ENCODE measurements at regions not wholly inside any gene's neighbourhood (a gene's known extent, or its start where the extent isn't known, plus 50 kb on each side); places are given as distances from the start of the nearest gene placed in this dataset.

DNA sequence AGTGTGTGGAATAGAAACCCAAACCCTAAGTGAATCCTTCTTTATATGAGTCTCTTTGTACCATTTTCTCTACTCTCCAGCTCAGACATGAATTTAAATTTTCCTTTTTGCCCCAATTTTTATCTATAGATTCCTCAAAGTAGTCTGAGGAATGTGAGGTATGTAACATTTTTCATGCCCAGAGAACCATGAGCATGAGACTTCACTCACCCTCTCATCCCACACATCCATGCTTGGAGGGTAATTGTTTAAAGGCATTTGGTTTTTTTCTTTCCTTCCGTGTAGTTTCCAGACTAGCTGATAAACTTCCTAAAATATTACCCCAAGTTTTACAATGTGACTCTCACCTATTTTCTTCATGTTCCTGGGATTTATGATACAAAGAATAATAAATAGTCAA lies 2056.8 kb upstream of the CELF4 start:
- TF ChIP-seq POLR2AphosphoS5 (IDR thresholded peaks at IDR 0.05; ENCODE audit: low read depth, low read length): no peak
- TF ChIP-seq, protein P1, sequence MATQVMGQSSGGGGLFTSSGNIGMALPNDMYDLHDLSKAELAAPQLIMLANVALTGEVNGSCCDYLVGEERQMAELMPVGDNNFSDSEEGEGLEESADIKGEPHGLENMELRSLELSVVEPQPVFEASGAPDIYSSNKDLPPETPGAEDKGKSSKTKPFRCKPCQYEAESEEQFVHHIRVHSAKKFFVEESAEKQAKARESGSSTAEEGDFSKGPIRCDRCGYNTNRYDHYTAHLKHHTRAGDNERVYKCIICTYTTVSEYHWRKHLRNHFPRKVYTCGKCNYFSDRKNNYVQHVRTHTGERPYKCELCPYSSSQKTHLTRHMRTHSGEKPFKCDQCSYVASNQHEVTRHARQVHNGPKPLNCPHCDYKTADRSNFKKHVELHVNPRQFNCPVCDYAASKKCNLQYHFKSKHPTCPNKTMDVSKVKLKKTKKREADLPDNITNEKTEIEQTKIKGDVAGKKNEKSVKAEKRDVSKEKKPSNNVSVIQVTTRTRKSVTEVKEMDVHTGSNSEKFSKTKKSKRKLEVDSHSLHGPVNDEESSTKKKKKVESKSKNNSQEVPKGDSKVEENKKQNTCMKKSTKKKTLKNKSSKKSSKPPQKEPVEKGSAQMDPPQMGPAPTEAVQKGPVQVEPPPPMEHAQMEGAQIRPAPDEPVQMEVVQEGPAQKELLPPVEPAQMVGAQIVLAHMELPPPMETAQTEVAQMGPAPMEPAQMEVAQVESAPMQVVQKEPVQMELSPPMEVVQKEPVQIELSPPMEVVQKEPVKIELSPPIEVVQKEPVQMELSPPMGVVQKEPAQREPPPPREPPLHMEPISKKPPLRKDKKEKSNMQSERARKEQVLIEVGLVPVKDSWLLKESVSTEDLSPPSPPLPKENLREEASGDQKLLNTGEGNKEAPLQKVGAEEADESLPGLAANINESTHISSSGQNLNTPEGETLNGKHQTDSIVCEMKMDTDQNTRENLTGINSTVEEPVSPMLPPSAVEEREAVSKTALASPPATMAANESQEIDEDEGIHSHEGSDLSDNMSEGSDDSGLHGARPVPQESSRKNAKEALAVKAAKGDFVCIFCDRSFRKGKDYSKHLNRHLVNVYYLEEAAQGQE (IDR thresholded peaks at IDR 0.05; ENCODE audit: insufficient read depth in 1 of 2, low read depth in 2 of 2, low read length in 2 of 2): no peak
- TF ChIP-seq SIN3A (IDR thresholded peaks at IDR 0.05; ENCODE audit: borderline replicate concordance, insufficient read depth, low read length): no peak
- TF ChIP-seq TAF1 (IDR thresholded peaks at IDR 0.05; ENCODE audit: borderline replicate concordance, insufficient read depth, low read length): no peak

Data from PFSK-1 (cell line).